Gastroesophageal sphincter (tissue), 4 donors: ENCODE measurements at regions not wholly inside any gene's neighbourhood (a gene's known extent, or its start where the extent isn't known, plus 50 kb on each side); places are given as distances from the start of the nearest gene placed in this dataset.

Experiments used
- ATAC-seq: fragments of 150-250 bp; one replicate; pipeline ENCODE4 v1.9.1; 2016; ENCODE audit warnings: mild to moderate bottlenecking, moderate library complexity
- H3K27ac ChIP-seq, 4 donors: fragments of 200-600 bp; sonication (generic) in 3 of 4; 1 replicate in 3 of 4; 2 replicates in 1 of 4; pipeline ENCODE4 v1.5.1; 2016 to 2019
- H3K27me3 ChIP-seq: fragments of 200-600 bp; sonication (generic); one replicate; pipeline ENCODE4 v1.5.1; 2019
- H3K36me3 ChIP-seq, 2 donors: fragments of 200-600 bp; sonication (generic); one replicate each; pipeline ENCODE4 v1.5.1; 2019; ENCODE audit warnings: control low read depth in 1 of 2
- H3K4me1 ChIP-seq, 3 donors: fragments of 200-600 bp; sonication (generic); 1 replicate in 2 of 3; 2 replicates in 1 of 3; pipeline ENCODE4 v1.5.1; 2016 to 2019; ENCODE audit warnings: control low read depth in 2 of 3
- H3K4me3 ChIP-seq, 2 donors: fragments of 200-600 bp; sonication (generic); one replicate each; pipeline ENCODE4 v1.5.1; 2019; ENCODE audit warnings: mild to moderate bottlenecking in 1 of 2, moderate library complexity in 1 of 2
- H3K9me3 ChIP-seq, 3 donors: fragments of 200-600 bp; sonication (generic); one replicate each; pipeline ENCODE4 v1.5.1; 2017 to 2019; ENCODE audit warnings: control low read depth in 2 of 3
- EP300 ChIP-seq: sonication (generic); formaldehyde crosslinking; IDR thresholded peaks from one replicate; pipeline ENCODE4 v1.6.1; 2017; ENCODE audit warnings: antibody characterized with exemption, mild to moderate bottlenecking
- POLR2A ChIP-seq, 2 donors: fragments of 450-650 bp; IDR thresholded peaks; one replicate each; pipeline ENCODE4 v1.6.1; 2017; ENCODE audit warnings: antibody characterized with exemption in 2 of 2, mild to moderate bottlenecking in 2 of 2, moderate library complexity in 1 of 2
- POLR2AphosphoS5 ChIP-seq: sonication (generic); formaldehyde crosslinking; IDR thresholded peaks from one replicate; pipeline ENCODE4 v1.6.1; 2017; ENCODE audit warnings: antibody characterized with exemption
- WGBS, 2 donors: methylation state at CpG; one replicate each; pipeline ENCODE4 v1.1.5; 2018; ENCODE audit warnings: low coverage in 1 of 2; 5-methylcytosine and 5-hydroxymethylcytosine counted together
- TF ChIP-seq, protein P1 (sequence below), 4 experiments: fragments of 200-600 bp in 2 of 4; fragments of 450-650 bp in 2 of 4; sonication (generic) in 1 of 4; IDR thresholded peaks; one replicate each; pipeline ENCODE4 v1.5.1; 2017 to 2019; ENCODE audit warnings: antibody characterized with exemption in 4 of 4, mild to moderate bottlenecking in 2 of 4, moderate library complexity in 2 of 4

- TF ChIP-seq, protein P1, sequence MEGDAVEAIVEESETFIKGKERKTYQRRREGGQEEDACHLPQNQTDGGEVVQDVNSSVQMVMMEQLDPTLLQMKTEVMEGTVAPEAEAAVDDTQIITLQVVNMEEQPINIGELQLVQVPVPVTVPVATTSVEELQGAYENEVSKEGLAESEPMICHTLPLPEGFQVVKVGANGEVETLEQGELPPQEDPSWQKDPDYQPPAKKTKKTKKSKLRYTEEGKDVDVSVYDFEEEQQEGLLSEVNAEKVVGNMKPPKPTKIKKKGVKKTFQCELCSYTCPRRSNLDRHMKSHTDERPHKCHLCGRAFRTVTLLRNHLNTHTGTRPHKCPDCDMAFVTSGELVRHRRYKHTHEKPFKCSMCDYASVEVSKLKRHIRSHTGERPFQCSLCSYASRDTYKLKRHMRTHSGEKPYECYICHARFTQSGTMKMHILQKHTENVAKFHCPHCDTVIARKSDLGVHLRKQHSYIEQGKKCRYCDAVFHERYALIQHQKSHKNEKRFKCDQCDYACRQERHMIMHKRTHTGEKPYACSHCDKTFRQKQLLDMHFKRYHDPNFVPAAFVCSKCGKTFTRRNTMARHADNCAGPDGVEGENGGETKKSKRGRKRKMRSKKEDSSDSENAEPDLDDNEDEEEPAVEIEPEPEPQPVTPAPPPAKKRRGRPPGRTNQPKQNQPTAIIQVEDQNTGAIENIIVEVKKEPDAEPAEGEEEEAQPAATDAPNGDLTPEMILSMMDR (IDR thresholded peaks at IDR 0.05), result no peak
- no peak for ATAC-seq
- H3K36me3 ChIP-seq, result no peaks in the 10 kb centered on the region
Observed at GRCh38 chr1:199843861-199844260, 183.6 kb upstream of the NR5A2 start.

GRCh38 chr1:199847021-199847420 is 180.5 kb upstream of the NR5A2 start:
- H3K9me3 ChIP-seq, result no peaks in the 10 kb centered on the region
- no peaks in the 10 kb centered on the region for H3K36me3 ChIP-seq
- no peaks in the 10 kb centered on the region for H3K4me1 ChIP-seq
- no peak overlapping the region for H3K4me3 ChIP-seq
- 88 to 90% methylated on average over 2 to 8 of the region's 8 CpGs for WGBS, 2 donors
- TF ChIP-seq POLR2A (IDR thresholded peaks at IDR 0.05), result no peak
- TF ChIP-seq EP300, result no peak
- no peak for TF ChIP-seq POLR2AphosphoS5
- TF ChIP-seq, protein P1 (IDR thresholded peaks at IDR 0.05), result no peak
- ATAC-seq, result no peak
- H3K27me3 ChIP-seq, result no peaks in the 10 kb centered on the region
- no peak overlapping the region for H3K27ac ChIP-seq

More at GRCh38 chr1:199843861-199844260, 183.6 kb upstream of the NR5A2 start:
- 8 to 29% methylated on average over 2 of the region's 2 CpGs for WGBS, 2 donors
- Histone ChIP-seq H3K4me1 (no peaks in the 10 kb centered on the region), H3K27ac (no peak overlapping the region), H3K4me3 (no peak overlapping the region), H3K9me3 (no peaks in the 10 kb centered on the region), H3K27me3 (no peaks in the 10 kb centered on the region)

DNA sequence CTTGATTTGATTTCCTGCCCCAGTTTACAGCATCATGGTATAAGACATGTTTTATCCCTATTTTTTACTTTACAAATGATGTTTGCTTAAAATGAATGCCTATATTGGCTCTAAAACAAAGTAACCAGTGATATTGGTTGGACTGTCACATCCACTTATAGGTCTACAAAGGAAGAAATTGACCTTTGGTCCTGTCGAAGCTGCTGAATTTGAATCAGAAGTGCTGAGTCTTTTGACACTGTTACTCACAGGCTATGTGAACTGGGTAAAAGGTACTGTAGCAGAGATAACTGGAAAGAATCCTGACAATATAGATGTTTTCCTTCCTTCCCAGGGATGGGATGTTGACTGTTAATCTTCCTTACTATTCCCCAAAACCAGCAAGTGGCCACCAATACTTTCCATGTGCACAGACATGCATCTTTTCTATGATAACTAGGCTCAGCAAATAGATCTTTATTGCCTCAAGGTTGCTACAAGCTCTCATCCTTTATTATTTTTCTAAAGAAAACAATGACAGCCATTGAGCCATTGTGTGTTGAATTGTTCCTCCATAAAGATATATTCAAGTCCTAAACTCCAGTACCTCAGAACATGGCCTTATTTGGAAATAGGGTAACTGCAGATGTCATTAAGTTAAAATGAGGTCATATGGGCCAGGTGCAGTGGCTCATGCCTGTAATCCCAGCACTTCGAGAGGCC is 175.9 kb upstream of the NR5A2 start:
- no peaks in the 10 kb centered on the region for H3K27me3 ChIP-seq
- H3K4me1 ChIP-seq, result no peaks in the 10 kb centered on the region
- TF ChIP-seq, protein P1 (IDR thresholded peaks at IDR 0.05), result no peak
- TF ChIP-seq POLR2A (IDR thresholded peaks at IDR 0.05) (no peak), POLR2AphosphoS5 (no peak), EP300 (no peak)
- no peaks in the 10 kb centered on the region for H3K9me3 ChIP-seq
- H3K27ac ChIP-seq, result no peak overlapping the region
- H3K36me3 ChIP-seq, result no peaks in the 10 kb centered on the region
- no peak for ATAC-seq
- WGBS, 2 donors, result 60% methylated on average over 1 to 2 of the region's 2 CpGs
- no peak overlapping the region for H3K4me3 ChIP-seq

GRCh38 chr1:199854686-199855321 is 172.7 kb upstream of the NR5A2 start:
- Histone ChIP-seq H3K9me3 (no peaks in the 10 kb centered on the region), H3K4me3 (no peak overlapping the region), H3K36me3 (no peaks in the 10 kb centered on the region), H3K27ac (no peak overlapping the region), H3K27me3 (no peaks in the 10 kb centered on the region), H3K4me1 (no peaks in the 10 kb centered on the region)
- WGBS, 2 donors, result 83 to 84% methylated on average over 3 of the region's 3 CpGs
- no peak for ATAC-seq
- TF ChIP-seq, protein P1 (IDR thresholded peaks at IDR 0.05), result no peak
- TF ChIP-seq POLR2A (IDR thresholded peaks at IDR 0.05), result no peak
- no peak for TF ChIP-seq POLR2AphosphoS5
- TF ChIP-seq EP300, result no peak

- Histone ChIP-seq H3K4me1 (no peaks in the 10 kb centered on the region), H3K27me3 (no peaks in the 10 kb centered on the region), H3K36me3 (no peaks in the 10 kb centered on the region), H3K4me3 (no peak overlapping the region), H3K9me3 (no peaks in the 10 kb centered on the region), H3K27ac (no peak overlapping the region)
- ATAC-seq, result no peak
- no peak for TF ChIP-seq POLR2AphosphoS5
- TF ChIP-seq, protein P1 (IDR thresholded peaks at IDR 0.05), result no peak
- TF ChIP-seq EP300, result no peak
- TF ChIP-seq POLR2A (IDR thresholded peaks at IDR 0.05), result no peak
- 33 to 54% methylated on average over 4 of the region's 4 CpGs for WGBS, 2 donors
Observed at GRCh38 chr1:199855580-199855979, 171.9 kb upstream of the NR5A2 start.
